Activated CD8-positive, alpha-beta T cell treated with anti-CD3 and anti-CD28 coated beads for 36 hours (primary cell): ENCODE measurements at regions not wholly inside any gene's neighbourhood (a gene's known extent, or its start where the extent isn't known, plus 50 kb on each side); places are given as distances from the start of the nearest gene placed in this dataset.

ENCODE experiments used
- ATAC-seq: fragments of 200-7000 bp; cut with Tn5 transposase; one replicate; pipeline ENCODE4 v1.10.0; 2021; ENCODE audit warnings: mild to moderate bottlenecking, moderate library complexity
- CTCF ChIA-PET: fragments of 350-600 bp; sonication (Branson Sonifier 250); formaldehyde crosslinking; loops from one replicate; lab custom pipeline; 2021; ENCODE audit warnings: antibody characterized with exemption; lab: Charles Lee
- POLR2A ChIA-PET: fragments of 350-600 bp; sonication (Branson Sonifier 250); formaldehyde crosslinking; loops from one replicate; lab custom pipeline; 2021; ENCODE audit warnings: antibody characterized with exemption; lab: Charles Lee
- DNase-seq: peaks from one replicate; pipeline ENCODE4 v3.0.0-alpha.2; 2020
- H3K27ac Mint-ChIP-seq: one replicate; pipeline ENCODE4 v1.8.0; 2021; ENCODE audit warnings: mild to moderate bottlenecking, mixed read lengths
- H3K27me3 Mint-ChIP-seq: one replicate; pipeline ENCODE4 v1.8.0; 2021; ENCODE audit warnings: mixed read lengths
- H3K36me3 Mint-ChIP-seq: one replicate; pipeline ENCODE4 v1.8.0; 2021; ENCODE audit warnings: low read depth, mixed read lengths
- H3K4me1 Mint-ChIP-seq: one replicate; pipeline ENCODE4 v1.8.0; 2021; ENCODE audit warnings: low read depth, mixed read lengths
- H3K4me3 Mint-ChIP-seq: one replicate; pipeline ENCODE4 v1.8.0; 2021; ENCODE audit warnings: mild to moderate bottlenecking, moderate library complexity, mixed read lengths
- H3K9me3 Mint-ChIP-seq: one replicate; pipeline ENCODE4 v1.8.0; 2021; ENCODE audit warnings: mixed read lengths
- intact Hi-C: fragments of 100-400 bp; cut with micrococcal nuclease; formaldehyde crosslinking; loops from one replicate; pipeline ENCODE4 v1.10.0; 2022
- TF ChIP-seq, protein P1 (sequence below): fragments of 200-600 bp; IDR thresholded peaks from one replicate; pipeline ENCODE4 v1.8.0; 2022; ENCODE audit warnings: antibody characterized with exemption, mild to moderate bottlenecking

DNA sequence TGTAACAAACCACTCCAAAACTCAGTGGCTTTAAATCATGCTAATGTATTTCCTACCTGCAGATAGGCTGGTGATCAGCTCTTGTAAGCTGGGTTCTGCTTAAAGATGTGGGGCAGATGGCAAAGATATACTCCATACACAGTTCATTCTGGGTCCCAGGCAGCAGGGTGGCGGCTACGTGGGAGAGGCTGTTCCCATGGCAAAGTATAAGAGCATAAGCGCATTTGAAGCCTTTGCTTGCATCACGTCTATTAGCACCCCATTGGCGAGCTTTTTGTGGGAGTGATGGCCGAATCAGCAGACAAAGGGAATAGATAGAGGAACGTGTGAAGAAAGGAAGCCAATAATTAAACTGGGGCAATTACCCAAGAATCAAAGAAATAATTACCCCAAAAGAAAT, 523.1 kb downstream of the SPATA31D1 start:
- TF ChIP-seq, protein P1, sequence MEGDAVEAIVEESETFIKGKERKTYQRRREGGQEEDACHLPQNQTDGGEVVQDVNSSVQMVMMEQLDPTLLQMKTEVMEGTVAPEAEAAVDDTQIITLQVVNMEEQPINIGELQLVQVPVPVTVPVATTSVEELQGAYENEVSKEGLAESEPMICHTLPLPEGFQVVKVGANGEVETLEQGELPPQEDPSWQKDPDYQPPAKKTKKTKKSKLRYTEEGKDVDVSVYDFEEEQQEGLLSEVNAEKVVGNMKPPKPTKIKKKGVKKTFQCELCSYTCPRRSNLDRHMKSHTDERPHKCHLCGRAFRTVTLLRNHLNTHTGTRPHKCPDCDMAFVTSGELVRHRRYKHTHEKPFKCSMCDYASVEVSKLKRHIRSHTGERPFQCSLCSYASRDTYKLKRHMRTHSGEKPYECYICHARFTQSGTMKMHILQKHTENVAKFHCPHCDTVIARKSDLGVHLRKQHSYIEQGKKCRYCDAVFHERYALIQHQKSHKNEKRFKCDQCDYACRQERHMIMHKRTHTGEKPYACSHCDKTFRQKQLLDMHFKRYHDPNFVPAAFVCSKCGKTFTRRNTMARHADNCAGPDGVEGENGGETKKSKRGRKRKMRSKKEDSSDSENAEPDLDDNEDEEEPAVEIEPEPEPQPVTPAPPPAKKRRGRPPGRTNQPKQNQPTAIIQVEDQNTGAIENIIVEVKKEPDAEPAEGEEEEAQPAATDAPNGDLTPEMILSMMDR, result no peak
- ChIA-PET CTCF (no interaction called here), POLR2A (no interaction called here)
- no peaks in the 10 kb centered on the region for H3K4me1 Mint-ChIP-seq
- no peaks in the 10 kb centered on the region for H3K27me3 Mint-ChIP-seq
- H3K36me3 Mint-ChIP-seq, result no peaks in the 10 kb centered on the region
- no peaks in the 10 kb centered on the region for H3K9me3 Mint-ChIP-seq
- ATAC-seq (no peak), DNase-seq (no peak)
- H3K4me3 Mint-ChIP-seq, result no peak overlapping the region
- no peak overlapping the region for H3K27ac Mint-ChIP-seq
- intact Hi-C loops, result no loop called here

DNA sequence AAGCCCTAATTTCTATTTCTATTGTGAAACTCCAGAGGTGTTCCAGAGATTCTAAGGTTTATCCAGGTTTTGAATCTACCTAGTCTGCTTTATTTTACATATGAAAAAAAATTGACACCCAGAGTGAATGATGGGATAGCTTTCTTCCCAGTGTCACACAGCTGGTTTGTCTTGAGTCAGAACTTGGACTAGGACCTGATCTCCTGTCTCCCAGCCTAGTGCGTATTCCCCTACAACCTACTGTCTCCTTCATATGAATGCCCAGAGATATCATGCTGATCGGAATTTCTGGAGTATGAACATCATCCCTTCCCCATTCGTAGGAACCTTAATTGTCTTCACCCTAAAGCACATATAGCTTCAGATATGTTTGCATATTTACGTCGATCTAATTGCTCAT, 524.2 kb downstream of the SPATA31D1 start:
- H3K4me3 Mint-ChIP-seq, result no peak overlapping the region
- peaks cover 1% of the 10 kb centered on the region for H3K27me3 Mint-ChIP-seq
- H3K9me3 Mint-ChIP-seq, result no peaks in the 10 kb centered on the region
- DNase-seq (no peak), ATAC-seq (no peak)
- intact Hi-C loops, result no loop called here
- H3K4me1 Mint-ChIP-seq, result no peaks in the 10 kb centered on the region
- ChIA-PET CTCF (no interaction called here), POLR2A (no interaction called here)
- TF ChIP-seq, protein P1, result no peak
- no peak overlapping the region for H3K27ac Mint-ChIP-seq
- H3K36me3 Mint-ChIP-seq, result no peaks in the 10 kb centered on the region

DNA sequence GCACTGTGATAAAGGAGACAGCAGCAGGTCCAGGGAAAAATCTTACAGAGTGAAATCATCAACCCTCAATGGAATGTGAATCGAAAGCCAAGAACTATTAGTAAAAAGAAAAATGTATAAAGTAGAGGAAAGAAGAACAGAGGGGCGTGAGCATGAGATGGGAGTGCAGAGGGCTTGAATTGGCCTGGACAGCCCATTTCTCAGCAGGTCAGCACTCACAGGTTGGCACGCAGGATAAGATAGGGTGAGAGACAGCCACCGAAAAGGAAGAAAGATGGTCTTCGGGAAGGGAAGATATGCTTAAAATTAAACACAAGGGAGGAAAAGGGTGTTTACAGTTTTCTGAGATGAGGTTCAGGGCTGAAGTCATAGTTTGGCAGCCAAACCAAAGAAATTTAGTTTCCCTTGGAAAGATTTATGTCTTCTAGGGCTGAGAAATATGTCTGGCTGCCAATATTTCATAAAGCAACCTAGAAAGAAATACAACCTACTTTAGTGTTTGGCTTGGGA, 524.7 kb downstream of the SPATA31D1 start:
- no peak overlapping the region for H3K4me3 Mint-ChIP-seq
- DNase-seq (no peak), ATAC-seq (no peak)
- ChIA-PET POLR2A (no interaction called here), CTCF (no interaction called here)
- intact Hi-C loops, result no loop called here
- H3K27me3 Mint-ChIP-seq, result peaks cover 1% of the 10 kb centered on the region
- no peak overlapping the region for H3K27ac Mint-ChIP-seq
- no peaks in the 10 kb centered on the region for H3K4me1 Mint-ChIP-seq
- H3K9me3 Mint-ChIP-seq, result no peaks in the 10 kb centered on the region
- no peaks in the 10 kb centered on the region for H3K36me3 Mint-ChIP-seq
- TF ChIP-seq, protein P1, result no peak

DNA sequence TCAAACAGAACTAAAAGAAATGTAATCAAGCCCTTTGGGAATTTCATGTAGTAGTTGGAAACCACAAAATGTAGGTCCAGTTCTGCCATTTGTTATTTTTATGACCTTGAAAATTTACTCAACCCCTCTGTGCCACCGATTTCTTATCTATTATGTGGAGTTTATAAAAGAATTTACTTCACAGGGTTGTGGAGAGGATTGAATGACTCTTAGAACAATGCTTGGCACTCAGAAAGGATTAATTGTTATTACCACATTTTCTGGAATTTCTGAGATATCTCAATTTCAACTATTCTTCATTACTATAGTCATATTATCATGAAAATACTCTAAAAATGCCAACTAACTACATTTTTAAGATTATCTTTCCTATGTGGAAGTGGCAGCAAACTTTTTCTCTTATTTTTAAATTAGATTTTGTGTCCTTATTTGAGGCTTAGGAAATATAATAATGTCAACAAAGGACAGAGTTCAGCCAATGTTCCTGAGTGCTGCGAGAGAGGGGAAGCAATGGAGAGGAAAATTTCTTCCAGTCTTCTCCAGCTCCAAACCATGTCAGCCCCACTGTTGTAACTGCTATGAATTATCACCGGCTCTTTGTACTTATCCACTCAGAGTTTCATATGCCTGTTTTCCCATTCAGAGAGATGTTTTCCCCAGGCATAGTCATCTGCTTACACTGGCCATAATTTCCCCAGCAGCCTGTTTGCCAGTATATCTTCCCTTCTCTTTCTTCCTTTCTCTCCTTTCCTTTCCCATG, 525.6 kb downstream of the SPATA31D1 start:
- no peaks in the 10 kb centered on the region for H3K36me3 Mint-ChIP-seq
- no peaks in the 10 kb centered on the region for H3K9me3 Mint-ChIP-seq
- H3K27me3 Mint-ChIP-seq, result peaks cover 1% of the 10 kb centered on the region
- intact Hi-C loops, result no loop called here
- ATAC-seq (no peak), DNase-seq (no peak)
- no peak overlapping the region for H3K27ac Mint-ChIP-seq
- no peak overlapping the region for H3K4me3 Mint-ChIP-seq
- ChIA-PET POLR2A (no interaction called here), CTCF (no interaction called here)
- no peaks in the 10 kb centered on the region for H3K4me1 Mint-ChIP-seq
- TF ChIP-seq, protein P1, result no peak

DNA sequence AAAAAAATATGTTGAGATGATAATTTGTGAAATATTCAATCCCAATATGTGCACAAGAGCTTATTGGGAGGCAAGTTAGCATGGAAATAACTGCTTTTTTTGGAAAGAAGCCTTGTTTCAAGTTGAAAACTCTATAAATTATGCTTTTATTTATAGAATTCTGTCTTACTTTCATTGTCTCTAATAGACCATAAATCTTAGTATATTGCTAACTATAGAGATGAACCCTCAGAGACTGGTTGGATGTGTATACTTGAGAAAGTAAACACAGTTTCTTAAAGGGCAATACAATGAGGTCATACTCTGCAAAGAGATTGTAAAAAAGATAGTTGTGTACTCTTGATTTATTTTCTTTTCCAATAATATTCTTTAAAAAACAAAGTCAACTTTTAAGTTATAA, 530.3 kb downstream of the SPATA31D1 start:
- DNase-seq, result no peak
- Mint-ChIP-seq H3K27me3 (peaks cover 1% of the 10 kb centered on the region), H3K4me1 (no peaks in the 10 kb centered on the region), H3K36me3 (no peaks in the 10 kb centered on the region), H3K4me3 (no peak overlapping the region), H3K9me3 (no peaks in the 10 kb centered on the region), H3K27ac (no peak overlapping the region)
- CTCF ChIA-PET, result no interaction called here
- no peak for ATAC-seq
- intact Hi-C loops, result no loop called here
- TF ChIP-seq, protein P1, result no peak
- POLR2A ChIA-PET, result no interaction called here
